ENCODE measurements at regions not wholly inside any gene's neighbourhood (a gene's known extent, or its start where the extent isn't known, plus 50 kb on each side); places are given as distances from the start of the nearest gene placed in this dataset.
"Not testable (repeated sequence)": the region's sequence is repeated elsewhere in the genome, so short reads cannot be mapped to it uniquely, and the experiment has no call there.

DNA sequence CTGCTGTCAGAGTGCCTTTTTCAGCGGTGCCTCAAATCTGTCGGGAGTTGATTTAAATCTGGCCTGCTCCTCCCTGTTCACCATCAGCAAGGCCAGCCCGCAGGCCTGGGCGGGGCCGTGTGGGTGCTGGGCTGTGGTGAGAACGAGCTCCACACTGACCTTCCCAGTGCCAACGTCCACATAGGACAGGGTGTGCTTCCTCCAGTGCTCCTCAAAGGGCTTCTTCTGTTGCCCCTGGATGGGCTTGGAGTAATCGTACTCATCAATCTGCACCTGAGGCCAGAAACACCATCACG is 50.2 kb upstream of the LPCAT1 start:
- H3K27ac ChIP-seq; intact Hi-C loops (cut with DNase I; ENCODE audit: low total_unique reads): not testable (repeated sequence)
- WGBS, 5 donors = 71 to 82% (median 76%) methylated on average over 5 to 8 of the region's 9 CpGs; no CpG with 5 or more reads in 1 of the 5 donors

DNA sequence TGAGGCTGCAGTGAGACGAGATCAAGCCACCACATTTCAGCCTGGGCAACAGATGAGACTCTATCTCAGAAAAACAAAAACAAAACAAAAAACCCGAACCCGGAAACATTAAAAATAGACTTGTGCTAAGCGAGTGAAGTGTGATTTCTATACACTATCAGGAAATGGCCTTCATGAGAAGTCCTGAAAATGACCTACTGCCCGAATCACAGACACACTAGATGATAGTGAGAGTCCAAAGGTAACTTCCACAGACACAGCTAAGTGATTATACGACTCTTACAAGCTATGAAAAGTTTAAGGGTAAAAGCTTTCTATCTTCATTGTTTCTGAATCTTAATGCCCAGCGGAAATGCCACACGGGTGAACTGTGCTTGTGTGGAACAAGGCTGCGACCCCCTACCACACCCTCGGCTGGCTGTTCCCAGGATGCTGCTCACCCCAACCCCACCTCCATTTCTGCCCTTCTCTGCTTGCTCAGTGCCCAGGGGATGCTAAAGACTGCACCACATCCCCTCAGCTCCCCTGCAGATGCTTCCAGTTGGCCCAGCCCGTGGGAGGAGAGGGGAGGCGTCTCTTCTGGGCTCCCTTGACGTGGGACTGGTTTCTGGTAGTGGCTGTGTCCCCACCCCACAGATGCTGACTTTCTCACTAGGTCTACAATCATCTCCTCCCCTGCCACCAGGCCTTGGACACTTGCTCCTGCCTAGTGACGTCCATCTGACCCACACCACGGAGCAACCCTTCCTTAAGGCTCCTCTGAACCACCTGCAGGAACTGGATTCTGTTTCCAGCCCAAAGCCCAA is 49.7 kb upstream of the LPCAT1 start:
- DNase-seq; H3K4me3 ChIP-seq; H3K4me1 ChIP-seq; H3K27ac ChIP-seq; intact Hi-C loops (cut with DNase I; ENCODE audit: low total_unique reads); H3K27me3 ChIP-seq; H3K9me3 ChIP-seq: not testable (repeated sequence)
- peaks cover 3 to 45% (median 41%) of the 10 kb centered on the region in 4 donors for H3K36me3 ChIP-seq
- WGBS, 5 donors = 84 to 93% (median 91%) methylated on average over 15 of the region's 15 CpGs

More for the DNA sequence above, 50.2 kb upstream of the LPCAT1 start:
- H3K27me3 ChIP-seq, H3K4me1 ChIP-seq, H3K4me3 ChIP-seq, H3K9me3 ChIP-seq, DNase-seq: not testable (repeated sequence)
- H3K36me3 ChIP-seq = peaks cover 7 to 51% (median 47%) of the 10 kb centered on the region in 4 donors

Small RNA genes lying in the stretch of these regions (small RNA-seq; reads per million reads assigned to genes)
- 0 reads per million in 4 donors for gene AC091849.1
- gene MIR4277 = 0 reads per million in 4 donors
